Prostate gland (tissue), 2 donors: ENCODE measurements at regions not wholly inside any gene's neighbourhood (a gene's known extent, or its start where the extent isn't known, plus 50 kb on each side); places are given as distances from the start of the nearest gene placed in this dataset.

Source experiments
- DNase-seq: peaks from one replicate; pipeline ENCODE4 v3.0.0-alpha.2; 2019; ENCODE audit warnings: low spot score
- H3K27ac ChIP-seq, 2 donors: fragments of 200-600 bp; sonication (generic); 2 replicates each; pipeline ENCODE4 v1.5.1; 2017 to 2019
- H3K27me3 ChIP-seq: fragments of 200-600 bp; sonication (generic); replicated peaks from 2 replicates; pipeline ENCODE4 v1.5.1; 2019; ENCODE audit not compliant: insufficient read depth
- H3K36me3 ChIP-seq, 2 donors: fragments of 200-600 bp; sonication (generic); 1 replicate in 1 of 2; 2 replicates in 1 of 2; pipeline versions ENCODE4 v1.5.1 to v1.8.1; 2017 to 2019
- H3K4me1 ChIP-seq: fragments of 200-600 bp; sonication (generic); replicated peaks from 2 replicates; pipeline ENCODE4 v1.5.1; 2019
- H3K4me3 ChIP-seq, 2 donors: fragments of 200-600 bp; sonication (generic); 2 replicates each; pipeline ENCODE4 v1.5.1; 2017 to 2019
- H3K9me3 ChIP-seq: fragments of 200-600 bp; sonication (generic); 2 replicates; pipeline ENCODE4 v1.5.1; 2017
- CTCF ChIP-seq, 4 experiments: fragments of 200-600 bp in 2 of 4; fragments of 450-650 bp in 2 of 4; sonication (generic) in 2 of 4; IDR thresholded peaks; 1 replicate in 3 of 4; 2 replicates in 1 of 4; pipeline ENCODE4 v1.5.1; 2016 to 2019; ENCODE audit warnings: antibody characterized with exemption in 4 of 4, mild to moderate bottlenecking in 2 of 4, moderate library complexity in 2 of 4
- POLR2A ChIP-seq: fragments of 450-650 bp; IDR thresholded peaks from one replicate; pipeline ENCODE4 v1.6.1; 2016; ENCODE audit warnings: antibody characterized with exemption, mild to moderate bottlenecking
- POLR2AphosphoS5 ChIP-seq: sonication (generic); formaldehyde crosslinking; IDR thresholded peaks from one replicate; pipeline ENCODE4 v1.6.1; 2017; ENCODE audit warnings: antibody characterized with exemption
- WGBS: methylation state at CpG from one replicate; pipeline ENCODE4 v1.1.5; 2018; 5-methylcytosine and 5-hydroxymethylcytosine counted together
- intact Hi-C: fragments of 100-400 bp; cut with DNase I; formaldehyde crosslinking; loops from one replicate; pipeline ENCODE4 v1.14.2; 2022

GRCh38 chr5:19031491-19031890, 956.5 kb downstream of the CDH18 start:
- no peaks in the 10 kb centered on the region for H3K9me3 ChIP-seq
- no peaks in the 10 kb centered on the region for H3K4me1 ChIP-seq
- DNase-seq, result no peak
- intact Hi-C loops, result no loop called here
- 24% methylated on average over 3 of the region's 3 CpGs for WGBS
- no peaks in the 10 kb centered on the region for H3K36me3 ChIP-seq
- no peak for TF ChIP-seq POLR2A
- no peak for TF ChIP-seq POLR2AphosphoS5
- TF ChIP-seq CTCF (IDR thresholded peaks at IDR 0.05), result no peak
- no peak overlapping the region for H3K4me3 ChIP-seq
- H3K27me3 ChIP-seq, result no peaks in the 10 kb centered on the region
- no peak overlapping the region for H3K27ac ChIP-seq

GRCh38 chr5:19035816-19036215, 952.2 kb downstream of the CDH18 start:
- Histone ChIP-seq H3K27ac (no peak overlapping the region), H3K4me3 (no peak overlapping the region), H3K4me1 (no peaks in the 10 kb centered on the region), H3K27me3 (no peaks in the 10 kb centered on the region), H3K9me3 (no peaks in the 10 kb centered on the region), H3K36me3 (no peaks in the 10 kb centered on the region)
- no peak for DNase-seq
- TF ChIP-seq CTCF (IDR thresholded peaks at IDR 0.05) (no peak), POLR2A (no peak), POLR2AphosphoS5 (no peak)
- WGBS, result 96% methylated on average over 1 of the region's 1 CpG
- intact Hi-C loops, result no loop called here

GRCh38 chr5:19042106-19042505, 945.9 kb downstream of the CDH18 start:
- WGBS, result 91% methylated on average over 2 of the region's 2 CpGs
- no peaks in the 10 kb centered on the region for H3K27me3 ChIP-seq
- no peak overlapping the region for H3K4me3 ChIP-seq
- TF ChIP-seq POLR2AphosphoS5, result no peak
- no peak for TF ChIP-seq CTCF (IDR thresholded peaks at IDR 0.05)
- no peak for TF ChIP-seq POLR2A
- no peak for DNase-seq
- no peaks in the 10 kb centered on the region for H3K36me3 ChIP-seq
- no peak overlapping the region for H3K27ac ChIP-seq
- no peaks in the 10 kb centered on the region for H3K4me1 ChIP-seq
- intact Hi-C loops, result no loop called here
- H3K9me3 ChIP-seq, result no peaks in the 10 kb centered on the region

GRCh38 chr5:19044311-19044710, 943.7 kb downstream of the CDH18 start:
- H3K4me3 ChIP-seq, result no peak overlapping the region
- DNase-seq, result no peak
- 57% methylated on average over 3 of the region's 3 CpGs for WGBS
- no peaks in the 10 kb centered on the region for H3K4me1 ChIP-seq
- no peaks in the 10 kb centered on the region for H3K27me3 ChIP-seq
- intact Hi-C loops, result no loop called here
- TF ChIP-seq CTCF (IDR thresholded peaks at IDR 0.05) (no peak), POLR2AphosphoS5 (no peak), POLR2A (no peak)
- no peaks in the 10 kb centered on the region for H3K36me3 ChIP-seq
- no peak overlapping the region for H3K27ac ChIP-seq
- no peaks in the 10 kb centered on the region for H3K9me3 ChIP-seq

- H3K27ac ChIP-seq, result no peak overlapping the region
- no peaks in the 10 kb centered on the region for H3K36me3 ChIP-seq
- 68% methylated on average over 7 of the region's 7 CpGs for WGBS
- no peak for DNase-seq
- intact Hi-C loops, result no loop called here
- H3K27me3 ChIP-seq, result no peaks in the 10 kb centered on the region
- TF ChIP-seq POLR2AphosphoS5 (no peak), CTCF (IDR thresholded peaks at IDR 0.05) (no peak), POLR2A (no peak)
- H3K4me3 ChIP-seq, result no peak overlapping the region
- H3K4me1 ChIP-seq, result no peaks in the 10 kb centered on the region
- no peaks in the 10 kb centered on the region for H3K9me3 ChIP-seq
These were observed 942.9 kb downstream of the CDH18 start for GRCh38 chr5:19044931-19045695.
